ENCODE measurements at regions not wholly inside any gene's neighbourhood (a gene's known extent, or its start where the extent isn't known, plus 50 kb on each side); places are given as distances from the start of the nearest gene placed in this dataset.

DNA sequence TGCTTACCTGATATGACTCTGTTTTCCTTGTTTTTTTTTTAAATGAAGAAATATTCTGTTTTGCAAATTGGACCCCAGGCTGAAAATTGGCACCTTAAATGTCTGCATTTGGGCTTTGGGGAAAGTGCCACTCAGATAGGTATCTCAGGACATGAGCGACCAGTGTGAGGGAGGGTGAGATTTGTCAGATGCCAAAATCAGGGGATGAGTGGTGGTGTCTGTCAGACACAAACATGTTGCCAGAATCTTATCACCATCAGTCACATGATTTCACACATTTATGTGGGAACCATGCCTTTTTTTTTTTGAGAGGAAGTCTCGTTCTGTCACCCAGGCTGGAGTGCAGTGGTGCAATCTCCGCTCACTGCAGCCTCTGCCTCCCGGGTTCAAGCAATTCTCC, 75.6 kb upstream of the OSBPL11 start:
- no peaks in the 10 kb centered on the region for H3K79me2 ChIP-seq (ENCODE audit: control insufficient read depth, insufficient read depth, low read length)
- intact Hi-C loops (cut with micrococcal nuclease) = no loop called here
- no peak for ATAC-seq
- no peak overlapping the region for H3K27ac ChIP-seq (ENCODE audit: extremely low read depth, low read depth, low read length)
- no peaks in the 10 kb centered on the region for H3K9me3 ChIP-seq (replicated peaks; ENCODE audit: control insufficient read depth, insufficient read depth, low read depth, low read length)
- ChIA-PET POLR2A (no interaction called here), CTCF (ENCODE audit: low intra/inter-chr PET ratio) (no interaction called here)
- no peaks in the 10 kb centered on the region for H3K9me1 ChIP-seq (ENCODE audit: control insufficient read depth, insufficient read depth, low read length)
- H3K9ac ChIP-seq (ENCODE audit: insufficient read depth in 1 of 2, low read depth in 2 of 2, low read length in 2 of 2) = no peak overlapping the region
- peaks cover 0 to 8% of the 10 kb centered on the region in 2 experiments; a peak in 3 of 5 replicates for H3K27me3 ChIP-seq (ENCODE audit: control insufficient read depth in 2 of 2, insufficient read depth in 2 of 2, low read length in 2 of 2)
- H3K4me2 ChIP-seq (ENCODE audit: insufficient read depth, low read length) = no peak overlapping the region
- H4K20me1 ChIP-seq (replicated peaks; ENCODE audit: control insufficient read depth, insufficient read depth, low read length) = no peaks in the 10 kb centered on the region
- no peak overlapping the region for H3K4me3 ChIP-seq
- no TSS peak for BruUV-seq (replicated peaks)
- no peak for DNase-seq (ENCODE audit: extremely low read depth in 1 of 4, low spot score in 3 of 4)
- no peaks in the 10 kb centered on the region for H3K4me1 ChIP-seq (replicated peaks in 1 of 2; ENCODE audit: control insufficient read depth in 2 of 2, insufficient read depth in 2 of 2, low read length in 2 of 2)
- no peak overlapping the region for H2AFZ ChIP-seq (ENCODE audit: low read depth, low read length)
- 0% methylated on average over 1 of the region's 4 CpGs for WGBS (ENCODE audit: insufficient coverage, low coverage, missing lambda C conversion rate)
- FAIRE-seq = no peak
- no peaks in the 10 kb centered on the region for H3K36me3 ChIP-seq (ENCODE audit: control insufficient read depth, insufficient read depth, low read length)
- in situ Hi-C loops (cut with MboI) = no loop called here
- TF ChIP-seq FOXK1 (CRISPR knock-in tag; IDR thresholded peaks at IDR 0.05; ENCODE audit: borderline replicate concordance) (no peak), THAP7 (CRISPR knock-in tag; IDR thresholded peaks at IDR 0.05) (no peak), TSHZ1 (CRISPR knock-in tag; IDR thresholded peaks at IDR 0.05) (no peak), MTA1 (IDR thresholded peaks at IDR 0.05; ENCODE audit: borderline replicate concordance) (no peak), CTBP1 (IDR thresholded peaks at IDR 0.05; ENCODE audit: borderline replicate concordance) (no peak), E2F3 (CRISPR knock-in tag; IDR thresholded peaks at IDR 0.05) (no peak), RBM34 (IDR thresholded peaks at IDR 0.05; ENCODE audit: borderline replicate concordance, insufficient read depth, low read length) (no peak), CBFB (CRISPR knock-in tag; IDR thresholded peaks at IDR 0.05) (no peak), L3MBTL2 (IDR thresholded peaks at IDR 0.05) (no peak), CBFA2T3 (IDR thresholded peaks at IDR 0.05) (no peak), HBP1 (CRISPR knock-in tag; IDR thresholded peaks at IDR 0.05) (no peak), TCFL5 (CRISPR knock-in tag; conservative IDR thresholded peaks at IDR 0.05) (no peak), NEUROD1 (IDR thresholded peaks at IDR 0.05; ENCODE audit: borderline replicate concordance, low read depth, low read length, partially characterized antibody) (no peak)
- TF ChIP-seq, protein P1, sequence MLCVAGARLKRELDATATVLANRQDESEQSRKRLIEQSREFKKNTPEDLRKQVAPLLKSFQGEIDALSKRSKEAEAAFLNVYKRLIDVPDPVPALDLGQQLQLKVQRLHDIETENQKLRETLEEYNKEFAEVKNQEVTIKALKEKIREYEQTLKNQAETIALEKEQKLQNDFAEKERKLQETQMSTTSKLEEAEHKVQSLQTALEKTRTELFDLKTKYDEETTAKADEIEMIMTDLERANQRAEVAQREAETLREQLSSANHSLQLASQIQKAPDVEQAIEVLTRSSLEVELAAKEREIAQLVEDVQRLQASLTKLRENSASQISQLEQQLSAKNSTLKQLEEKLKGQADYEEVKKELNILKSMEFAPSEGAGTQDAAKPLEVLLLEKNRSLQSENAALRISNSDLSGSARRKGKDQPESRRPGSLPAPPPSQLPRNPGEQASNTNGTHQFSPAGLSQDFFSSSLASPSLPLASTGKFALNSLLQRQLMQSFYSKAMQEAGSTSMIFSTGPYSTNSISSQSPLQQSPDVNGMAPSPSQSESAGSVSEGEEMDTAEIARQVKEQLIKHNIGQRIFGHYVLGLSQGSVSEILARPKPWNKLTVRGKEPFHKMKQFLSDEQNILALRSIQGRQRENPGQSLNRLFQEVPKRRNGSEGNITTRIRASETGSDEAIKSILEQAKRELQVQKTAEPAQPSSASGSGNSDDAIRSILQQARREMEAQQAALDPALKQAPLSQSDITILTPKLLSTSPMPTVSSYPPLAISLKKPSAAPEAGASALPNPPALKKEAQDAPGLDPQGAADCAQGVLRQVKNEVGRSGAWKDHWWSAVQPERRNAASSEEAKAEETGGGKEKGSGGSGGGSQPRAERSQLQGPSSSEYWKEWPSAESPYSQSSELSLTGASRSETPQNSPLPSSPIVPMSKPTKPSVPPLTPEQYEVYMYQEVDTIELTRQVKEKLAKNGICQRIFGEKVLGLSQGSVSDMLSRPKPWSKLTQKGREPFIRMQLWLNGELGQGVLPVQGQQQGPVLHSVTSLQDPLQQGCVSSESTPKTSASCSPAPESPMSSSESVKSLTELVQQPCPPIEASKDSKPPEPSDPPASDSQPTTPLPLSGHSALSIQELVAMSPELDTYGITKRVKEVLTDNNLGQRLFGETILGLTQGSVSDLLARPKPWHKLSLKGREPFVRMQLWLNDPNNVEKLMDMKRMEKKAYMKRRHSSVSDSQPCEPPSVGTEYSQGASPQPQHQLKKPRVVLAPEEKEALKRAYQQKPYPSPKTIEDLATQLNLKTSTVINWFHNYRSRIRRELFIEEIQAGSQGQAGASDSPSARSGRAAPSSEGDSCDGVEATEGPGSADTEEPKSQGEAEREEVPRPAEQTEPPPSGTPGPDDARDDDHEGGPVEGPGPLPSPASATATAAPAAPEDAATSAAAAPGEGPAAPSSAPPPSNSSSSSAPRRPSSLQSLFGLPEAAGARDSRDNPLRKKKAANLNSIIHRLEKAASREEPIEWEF (CRISPR knock-in tag; IDR thresholded peaks at IDR 0.05) = no peak

Measured in K562 (cell line).